ENCODE measurements at regions not wholly inside any gene's neighbourhood (a gene's known extent, or its start where the extent isn't known, plus 50 kb on each side); places are given as distances from the start of the nearest gene placed in this dataset.

DNA sequence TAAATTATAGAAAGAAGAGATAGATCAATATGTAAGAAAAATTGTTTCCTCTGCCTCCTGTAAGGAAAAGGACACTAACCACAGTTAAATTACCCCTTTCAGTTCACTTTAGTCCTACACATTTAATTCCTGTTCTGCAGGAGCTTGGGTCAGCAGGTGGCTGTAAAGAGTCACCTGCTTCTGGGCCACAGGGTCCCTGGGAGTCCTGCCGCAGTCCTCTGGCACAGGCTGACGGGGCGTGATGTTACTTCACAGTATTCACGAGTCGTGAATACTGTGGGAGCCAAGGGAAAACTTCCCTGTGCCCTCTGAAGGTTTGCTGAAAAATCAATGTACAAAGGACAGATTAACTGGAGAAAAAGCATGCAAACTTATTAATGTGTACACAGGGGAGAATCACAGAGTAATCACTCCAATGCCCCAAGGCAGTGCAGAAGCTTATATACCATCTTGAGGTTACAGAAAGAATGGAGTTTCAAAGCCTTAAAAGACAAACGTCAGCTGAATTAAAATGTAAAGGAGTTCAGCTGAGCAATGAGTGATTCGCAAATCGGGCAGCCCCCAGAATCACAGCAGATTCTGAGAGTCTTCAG is 125.8 kb upstream of the TMTC4 start:
- no peaks in the 10 kb centered on the region for H4K20me1 ChIP-seq
- peaks cover 16 to 29% (median 20%) of the 10 kb centered on the region in 11 experiments for H3K9me3 ChIP-seq (replicated peaks in 1 of 11)
- H3K27ac ChIP-seq: no peak overlapping the region
- peaks cover 0 to 12% (median 0%) of the 10 kb centered on the region in 10 experiments; a peak in 4 of 20 replicates for H3K4me1 ChIP-seq
- no peak overlapping the region for H3K4me2 ChIP-seq
- no peaks in the 10 kb centered on the region for H3K27me3 ChIP-seq
- no peaks in the 10 kb centered on the region for H3K36me3 ChIP-seq
- no peak overlapping the region for H3K4me3 ChIP-seq
- H3K9ac ChIP-seq: no peak overlapping the region
- no peak for TF ChIP-seq Cebpa-rat (IDR thresholded peaks at IDR 0.05)

DNA sequence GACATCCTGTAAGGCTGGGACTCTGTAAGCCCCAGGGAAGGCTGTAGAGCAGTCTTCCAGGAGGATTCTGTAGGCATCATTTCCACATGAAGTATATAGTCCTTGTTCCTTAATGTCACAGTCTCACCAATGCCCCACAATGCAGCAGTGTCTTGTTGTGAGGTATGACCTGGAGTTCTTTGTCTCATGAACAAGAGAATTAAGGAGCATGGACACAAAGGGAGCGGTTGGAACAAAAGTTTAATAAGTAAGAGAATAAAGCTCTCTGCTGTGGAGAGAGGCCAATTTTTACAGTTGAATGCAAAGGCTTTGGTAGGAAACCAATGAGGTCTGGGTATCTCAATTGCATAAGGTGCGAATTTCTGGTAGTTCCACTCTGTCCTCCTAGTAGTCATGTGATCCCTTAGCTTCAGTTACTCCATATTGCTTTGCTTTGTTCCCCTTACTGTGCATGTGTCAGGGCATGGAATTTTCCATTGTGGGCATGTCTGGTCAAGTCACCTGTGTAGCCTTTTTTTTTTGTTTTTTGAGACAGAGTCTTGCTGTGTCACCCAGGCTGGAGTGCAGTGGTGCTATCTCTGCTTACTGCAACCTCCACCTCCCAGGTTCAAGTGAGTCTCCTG is 124.3 kb upstream of the TMTC4 start:
- Histone ChIP-seq H3K9me3 (replicated peaks in 1 of 11) (peaks cover 23 to 45% (median 34%) of the 10 kb centered on the region in 11 experiments), H3K4me2 (no peak overlapping the region), H3K36me3 (no peaks in the 10 kb centered on the region), H3K27me3 (no peaks in the 10 kb centered on the region), H3K4me3 (no peak overlapping the region), H3K27ac (no peak overlapping the region), H4K20me1 (no peaks in the 10 kb centered on the region), H3K9ac (no peak overlapping the region), H3K4me1 (peaks cover 0 to 12% (median 0%) of the 10 kb centered on the region in 10 experiments; a peak in 4 of 20 replicates)
- TF ChIP-seq Cebpa-rat (IDR thresholded peaks at IDR 0.05): no peak

GRCh38 chr13:100797921-100798320 is 123.3 kb upstream of the TMTC4 start:
- H4K20me1 ChIP-seq: no peaks in the 10 kb centered on the region
- H3K4me3 ChIP-seq: no peak overlapping the region
- no peaks in the 10 kb centered on the region for H3K27me3 ChIP-seq
- no peaks in the 10 kb centered on the region for H3K36me3 ChIP-seq
- H3K4me1 ChIP-seq: peaks cover 0 to 12% (median 0%) of the 10 kb centered on the region in 10 experiments; a peak in 4 of 20 replicates
- no peak overlapping the region for H3K27ac ChIP-seq
- no peak overlapping the region for H3K4me2 ChIP-seq
- TF ChIP-seq Cebpa-rat (IDR thresholded peaks at IDR 0.05): no peak
- no peak overlapping the region for H3K9ac ChIP-seq
- H3K9me3 ChIP-seq (replicated peaks in 1 of 11): peaks cover 23 to 50% (median 37%) of the 10 kb centered on the region in 11 experiments

DNA sequence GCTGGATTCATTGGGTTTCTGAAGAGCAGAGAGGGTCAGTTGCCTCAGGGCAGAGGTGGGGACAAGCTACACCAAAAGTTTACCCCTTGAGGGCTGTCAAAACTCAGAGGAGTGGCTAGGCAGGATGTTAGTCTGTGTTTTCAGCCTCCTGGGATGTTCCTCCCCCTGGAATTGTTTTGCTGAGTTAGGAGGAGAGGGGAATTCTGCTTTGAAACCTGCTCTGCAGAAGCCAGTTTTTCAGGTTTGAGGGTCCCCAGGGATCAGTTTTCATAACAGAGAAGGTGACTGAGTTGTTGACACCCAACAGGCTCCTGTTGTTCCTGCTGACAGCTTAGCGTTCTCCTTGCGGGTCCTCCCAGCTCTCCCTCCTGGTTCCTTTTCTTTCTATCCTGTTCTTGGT is 121.9 kb upstream of the TMTC4 start:
- Histone ChIP-seq H3K4me1 (peaks cover 0 to 5% (median 0%) of the 10 kb centered on the region in 10 experiments; a peak in 3 of 20 replicates), H3K27me3 (no peaks in the 10 kb centered on the region), H4K20me1 (no peaks in the 10 kb centered on the region), H3K9ac (no peak overlapping the region), H3K4me3 (no peak overlapping the region), H3K4me2 (no peak overlapping the region), H3K9me3 (replicated peaks in 1 of 11) (peaks cover 34 to 59% (median 47%) of the 10 kb centered on the region in 11 experiments), H3K27ac (no peak overlapping the region), H3K36me3 (no peaks in the 10 kb centered on the region)
- no peak for TF ChIP-seq Cebpa-rat (IDR thresholded peaks at IDR 0.05)

DNA sequence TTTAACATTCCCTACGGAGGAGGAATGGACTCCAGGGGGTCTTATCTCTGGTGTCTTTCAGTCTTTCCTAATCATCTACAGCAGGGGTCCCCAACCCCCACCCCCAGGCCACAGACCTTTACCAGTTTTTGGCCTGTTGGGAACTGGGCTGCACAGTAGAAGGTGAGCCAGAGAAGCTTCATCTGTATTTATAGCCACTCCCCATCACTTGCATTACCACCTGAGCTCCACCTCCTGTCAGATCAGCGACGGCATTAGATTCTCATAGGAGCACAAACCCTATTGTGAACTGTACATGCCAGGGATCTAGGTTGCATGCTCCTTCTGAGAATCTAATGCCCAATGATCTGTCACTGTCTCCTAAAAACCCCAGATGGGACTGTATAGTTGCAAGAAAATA is 120.0 kb upstream of the TMTC4 start:
- Histone ChIP-seq H3K4me3 (no peak overlapping the region), H3K4me2 (no peak overlapping the region), H4K20me1 (no peaks in the 10 kb centered on the region), H3K9ac (no peak overlapping the region), H3K36me3 (no peaks in the 10 kb centered on the region), H3K9me3 (replicated peaks in 1 of 11) (peaks cover 34 to 59% (median 47%) of the 10 kb centered on the region in 11 experiments), H3K4me1 (peaks cover 7 to 8% (median 8%) of the 10 kb centered on the region in 10 experiments), H3K27ac (no peak overlapping the region), H3K27me3 (no peaks in the 10 kb centered on the region)
- no peak for TF ChIP-seq Cebpa-rat (IDR thresholded peaks at IDR 0.05)

DNA sequence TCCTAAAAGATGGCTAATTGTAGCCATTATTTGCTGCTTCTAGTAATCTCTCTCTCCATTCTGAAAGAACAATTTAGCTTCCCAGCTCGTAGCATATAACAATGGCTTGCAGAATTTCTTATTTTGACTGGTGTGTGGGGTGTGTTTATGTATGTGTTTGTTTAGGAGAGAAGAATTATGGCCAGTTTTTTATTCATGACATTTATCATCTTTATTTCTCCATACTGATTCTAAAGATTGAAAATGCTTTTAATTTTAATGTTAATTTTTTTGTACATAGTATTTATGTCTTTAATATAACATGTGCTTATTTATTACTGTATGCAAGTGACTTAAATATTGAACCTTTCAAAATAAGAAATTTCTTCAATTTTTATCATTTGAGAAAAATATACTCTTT is 115.8 kb upstream of the TMTC4 start:
- peak overlapping the region in 10 of 11 experiments; percentile 26 to 59 (median 37); a peak in 16 of 22 replicates for H3K4me2 ChIP-seq

GRCh38 chr13:100789968-100790367 is 115.4 kb upstream of the TMTC4 start:
- Histone ChIP-seq H3K9me3 (replicated peaks in 1 of 11) (peaks cover 15 to 41% (median 25%) of the 10 kb centered on the region in 11 experiments), H3K9ac (0 out of 22 replicates have a peak overlapping the region, but pooled peaks of 1 of the 11 experiments have one; percentile 3), H3K4me3 (no peak overlapping the region), H3K27me3 (no peaks in the 10 kb centered on the region), H3K36me3 (no peaks in the 10 kb centered on the region), H4K20me1 (no peaks in the 10 kb centered on the region), H3K4me2 (peak overlapping the region; percentile 26 to 59 (median 38); a peak in 19 of 22 replicates), H3K27ac (peak overlapping the region in 8 of 11 experiments; percentile 7 to 45 (median 26); a peak in 8 of 22 replicates), H3K4me1 (peaks cover 11 to 23% (median 14%) of the 10 kb centered on the region in 10 experiments)
- no peak for TF ChIP-seq Cebpa-rat (IDR thresholded peaks at IDR 0.05)

More for the DNA sequence above, 115.8 kb upstream of the TMTC4 start:
- Histone ChIP-seq H3K9me3 (replicated peaks in 1 of 11) (peaks cover 20 to 44% (median 29%) of the 10 kb centered on the region in 11 experiments), H4K20me1 (no peaks in the 10 kb centered on the region), H3K4me3 (no peak overlapping the region), H3K27ac (no peak overlapping the region; a peak in 1 of 22 replicates), H3K27me3 (no peaks in the 10 kb centered on the region), H3K9ac (no peak overlapping the region), H3K4me1 (peaks cover 11 to 23% (median 14%) of the 10 kb centered on the region in 10 experiments), H3K36me3 (no peaks in the 10 kb centered on the region)
- no peak for TF ChIP-seq Cebpa-rat (IDR thresholded peaks at IDR 0.05)

- no peaks in the 10 kb centered on the region for H3K36me3 ChIP-seq
- peaks cover 11 to 23% (median 14%) of the 10 kb centered on the region in 10 experiments for H3K4me1 ChIP-seq
- no peaks in the 10 kb centered on the region for H4K20me1 ChIP-seq
- H3K4me2 ChIP-seq: peak overlapping the region; percentile 26 to 59 (median 38); a peak in 19 of 22 replicates
- no peak for TF ChIP-seq Cebpa-rat (IDR thresholded peaks at IDR 0.05)
- peak overlapping the region in 8 of 11 experiments; percentile 7 to 45 (median 26); a peak in 7 of 22 replicates for H3K27ac ChIP-seq
- no peak overlapping the region for H3K4me3 ChIP-seq
- 0 out of 22 replicates have a peak overlapping the region, but pooled peaks of 1 of the 11 experiments have one; percentile 3 for H3K9ac ChIP-seq
- H3K27me3 ChIP-seq: no peaks in the 10 kb centered on the region
- peaks cover 15 to 36% (median 21%) of the 10 kb centered on the region in 11 experiments for H3K9me3 ChIP-seq (replicated peaks in 1 of 11)
Measured at GRCh38 chr13:100789481-100789880, 114.9 kb upstream of the TMTC4 start.

- Histone ChIP-seq H3K27ac (peak overlapping the region in 2 of 11 experiments; percentile 7 to 42; a peak in 2 of 22 replicates), H3K9me3 (replicated peaks in 1 of 11) (peaks cover 12 to 32% (median 16%) of the 10 kb centered on the region in 11 experiments; a peak in 21 of 22 replicates), H3K9ac (no peak overlapping the region), H3K4me1 (peaks cover 11 to 23% (median 14%) of the 10 kb centered on the region in 10 experiments), H3K27me3 (no peaks in the 10 kb centered on the region), H4K20me1 (no peaks in the 10 kb centered on the region), H3K36me3 (no peaks in the 10 kb centered on the region), H3K4me3 (no peak overlapping the region), H3K4me2 (peak overlapping the region in 8 of 11 experiments; percentile 35 to 59 (median 42); a peak in 11 of 22 replicates)
- no peak for TF ChIP-seq Cebpa-rat (IDR thresholded peaks at IDR 0.05)
Measured at GRCh38 chr13:100789025-100789424, 114.4 kb upstream of the TMTC4 start.
